Thoracic aorta (tissue), 2 donors: ENCODE measurements at regions not wholly inside any gene's neighbourhood (a gene's known extent, or its start where the extent isn't known, plus 50 kb on each side); places are given as distances from the start of the nearest gene placed in this dataset.

ENCODE experiments used
- ATAC-seq: fragments of 150-250 bp; one replicate; pipeline ENCODE4 v1.8.0; 2017; ENCODE audit warnings: low read depth; ENCODE audit not compliant: insufficient number of reproducible peaks, low FRiP score
- DNase-seq: peaks from one replicate; pipeline ENCODE4 v3.0.0-alpha.2; 2020; ENCODE audit warnings: low spot score
- H3K27ac ChIP-seq, 2 donors: fragments of 200-600 bp; sonication (generic); 1 replicate in 1 of 2; 2 replicates in 1 of 2; pipeline ENCODE4 v1.5.1; 2016; ENCODE audit warnings: mild to moderate bottlenecking in 2 of 2, moderate library complexity in 2 of 2
- H3K27me3 ChIP-seq: fragments of 200-600 bp; sonication (generic); replicated peaks from 2 replicates; pipeline ENCODE4 v1.6.0; 2016; ENCODE audit warnings: mild to moderate bottlenecking; ENCODE audit not compliant: insufficient read depth
- H3K36me3 ChIP-seq: fragments of 200-600 bp; sonication (generic); one replicate; pipeline ENCODE4 v1.5.1; 2016
- H3K4me1 ChIP-seq, 2 donors: fragments of 200-600 bp; sonication (generic); 1 replicate in 1 of 2; 2 replicates in 1 of 2; pipeline versions ENCODE4 v1.5.1 to v1.6.0; 2016; ENCODE audit warnings: low read depth in 2 of 2, mild to moderate bottlenecking in 1 of 2; ENCODE audit not compliant: control insufficient read depth in 1 of 2
- H3K4me3 ChIP-seq: fragments of 200-600 bp; sonication (generic); 2 replicates; pipeline ENCODE4 v1.5.1; 2016; ENCODE audit warnings: mild to moderate bottlenecking
- H3K9me3 ChIP-seq: fragments of 200-600 bp; sonication (generic); 2 replicates; pipeline ENCODE4 v1.5.1; 2016
- TF ChIP-seq, protein P1 (sequence below): fragments of 200-600 bp; sonication (generic); IDR thresholded peaks from one replicate; pipeline ENCODE4 v1.5.1; 2019; ENCODE audit warnings: antibody characterized with exemption

DNA sequence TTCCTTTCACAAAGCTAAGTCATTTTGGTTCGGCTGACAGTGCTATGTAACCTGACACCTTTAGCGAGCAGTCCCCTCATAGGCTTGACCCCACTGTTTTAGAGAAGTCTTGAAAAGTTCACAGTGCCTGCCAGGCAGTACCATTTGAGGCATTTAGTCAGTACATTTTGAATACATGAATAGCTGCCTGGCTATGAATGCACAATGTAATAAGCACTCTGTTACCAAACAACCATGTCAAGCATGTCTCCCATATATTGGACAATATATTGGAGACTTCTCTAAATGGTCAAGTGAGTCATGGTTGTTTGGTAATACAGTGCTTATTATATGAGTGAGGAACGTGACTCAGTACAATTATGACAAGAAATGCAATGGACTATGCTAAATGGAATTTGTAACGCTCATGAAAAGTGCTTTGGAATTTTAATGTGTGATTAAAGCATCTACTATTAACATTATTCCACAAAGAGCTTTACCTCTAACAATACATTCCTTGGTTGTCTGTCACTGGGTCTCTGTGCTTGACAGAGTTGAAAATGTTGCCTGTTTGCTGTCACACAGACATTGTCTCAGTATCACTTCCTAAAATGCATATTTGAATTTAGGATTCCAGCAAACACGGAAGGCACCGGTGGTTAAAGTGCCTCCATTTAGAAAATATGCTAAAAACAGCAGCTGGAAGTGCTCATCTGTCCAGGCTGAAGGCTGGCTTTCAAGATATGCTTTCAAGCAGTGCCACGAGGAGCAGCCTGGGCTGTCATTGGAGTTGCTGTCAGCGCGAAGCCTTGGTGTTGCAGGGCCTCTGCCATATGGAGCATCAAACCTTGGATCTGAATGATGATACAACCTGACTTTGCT lies 458.6 kb downstream of the FBXO15 start:
- Histone ChIP-seq H3K27ac (no peak overlapping the region), H3K4me1 (no peaks in the 10 kb centered on the region), H3K9me3 (no peaks in the 10 kb centered on the region), H3K4me3 (no peak overlapping the region), H3K36me3 (no peaks in the 10 kb centered on the region), H3K27me3 (no peaks in the 10 kb centered on the region)
- ATAC-seq: no peak
- TF ChIP-seq, protein P1, sequence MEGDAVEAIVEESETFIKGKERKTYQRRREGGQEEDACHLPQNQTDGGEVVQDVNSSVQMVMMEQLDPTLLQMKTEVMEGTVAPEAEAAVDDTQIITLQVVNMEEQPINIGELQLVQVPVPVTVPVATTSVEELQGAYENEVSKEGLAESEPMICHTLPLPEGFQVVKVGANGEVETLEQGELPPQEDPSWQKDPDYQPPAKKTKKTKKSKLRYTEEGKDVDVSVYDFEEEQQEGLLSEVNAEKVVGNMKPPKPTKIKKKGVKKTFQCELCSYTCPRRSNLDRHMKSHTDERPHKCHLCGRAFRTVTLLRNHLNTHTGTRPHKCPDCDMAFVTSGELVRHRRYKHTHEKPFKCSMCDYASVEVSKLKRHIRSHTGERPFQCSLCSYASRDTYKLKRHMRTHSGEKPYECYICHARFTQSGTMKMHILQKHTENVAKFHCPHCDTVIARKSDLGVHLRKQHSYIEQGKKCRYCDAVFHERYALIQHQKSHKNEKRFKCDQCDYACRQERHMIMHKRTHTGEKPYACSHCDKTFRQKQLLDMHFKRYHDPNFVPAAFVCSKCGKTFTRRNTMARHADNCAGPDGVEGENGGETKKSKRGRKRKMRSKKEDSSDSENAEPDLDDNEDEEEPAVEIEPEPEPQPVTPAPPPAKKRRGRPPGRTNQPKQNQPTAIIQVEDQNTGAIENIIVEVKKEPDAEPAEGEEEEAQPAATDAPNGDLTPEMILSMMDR: no peak
- DNase-seq: no peak

DNA sequence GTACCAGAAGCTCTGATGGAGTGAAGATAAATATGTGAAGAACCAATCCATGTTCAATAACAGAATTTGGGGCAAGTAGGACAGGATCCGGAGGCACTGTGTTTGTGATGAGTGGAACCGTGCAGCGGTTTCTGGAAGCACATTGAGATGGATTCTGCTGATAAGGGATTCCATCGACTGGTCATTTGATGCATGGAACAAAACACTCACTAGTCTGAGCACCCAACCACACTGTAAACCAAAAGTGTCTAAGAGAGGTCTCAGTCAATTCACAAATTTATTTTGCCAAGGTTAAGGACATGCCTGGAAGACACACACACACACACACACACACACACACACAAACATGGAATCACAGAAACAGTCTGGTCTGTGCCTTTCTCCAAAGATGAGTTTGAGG lies 459.5 kb downstream of the FBXO15 start:
- TF ChIP-seq, protein P1: no peak
- H3K4me1 ChIP-seq: no peaks in the 10 kb centered on the region
- DNase-seq: no peak
- H3K36me3 ChIP-seq: no peaks in the 10 kb centered on the region
- H3K27ac ChIP-seq: no peak overlapping the region
- ATAC-seq: no peak
- no peak overlapping the region for H3K4me3 ChIP-seq
- no peaks in the 10 kb centered on the region for H3K9me3 ChIP-seq
- no peaks in the 10 kb centered on the region for H3K27me3 ChIP-seq

DNA sequence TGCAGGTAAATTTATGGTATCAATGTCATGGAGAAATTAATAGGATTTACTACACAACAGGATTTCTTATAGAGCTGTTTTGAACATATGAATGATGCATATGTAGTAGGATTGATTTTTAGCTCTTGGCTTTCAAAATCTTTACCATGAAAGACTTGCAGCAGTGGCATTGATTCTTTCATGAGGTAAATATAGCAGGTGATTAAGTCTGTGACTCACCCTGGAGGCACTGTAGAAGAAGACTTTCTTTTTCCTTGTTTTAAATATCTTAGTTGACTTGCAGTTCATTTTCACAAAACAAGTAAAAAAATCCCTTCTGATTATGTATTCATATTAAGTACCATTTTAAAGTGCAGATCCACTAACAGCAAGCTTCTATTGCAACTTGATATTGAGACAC lies 463.0 kb downstream of the FBXO15 start:
- Histone ChIP-seq H3K9me3 (no peaks in the 10 kb centered on the region), H3K4me1 (no peaks in the 10 kb centered on the region), H3K4me3 (no peak overlapping the region), H3K27ac (no peak overlapping the region), H3K27me3 (no peaks in the 10 kb centered on the region), H3K36me3 (no peaks in the 10 kb centered on the region)
- ATAC-seq (no peak), DNase-seq (no peak)
- TF ChIP-seq, protein P1: no peak

DNA sequence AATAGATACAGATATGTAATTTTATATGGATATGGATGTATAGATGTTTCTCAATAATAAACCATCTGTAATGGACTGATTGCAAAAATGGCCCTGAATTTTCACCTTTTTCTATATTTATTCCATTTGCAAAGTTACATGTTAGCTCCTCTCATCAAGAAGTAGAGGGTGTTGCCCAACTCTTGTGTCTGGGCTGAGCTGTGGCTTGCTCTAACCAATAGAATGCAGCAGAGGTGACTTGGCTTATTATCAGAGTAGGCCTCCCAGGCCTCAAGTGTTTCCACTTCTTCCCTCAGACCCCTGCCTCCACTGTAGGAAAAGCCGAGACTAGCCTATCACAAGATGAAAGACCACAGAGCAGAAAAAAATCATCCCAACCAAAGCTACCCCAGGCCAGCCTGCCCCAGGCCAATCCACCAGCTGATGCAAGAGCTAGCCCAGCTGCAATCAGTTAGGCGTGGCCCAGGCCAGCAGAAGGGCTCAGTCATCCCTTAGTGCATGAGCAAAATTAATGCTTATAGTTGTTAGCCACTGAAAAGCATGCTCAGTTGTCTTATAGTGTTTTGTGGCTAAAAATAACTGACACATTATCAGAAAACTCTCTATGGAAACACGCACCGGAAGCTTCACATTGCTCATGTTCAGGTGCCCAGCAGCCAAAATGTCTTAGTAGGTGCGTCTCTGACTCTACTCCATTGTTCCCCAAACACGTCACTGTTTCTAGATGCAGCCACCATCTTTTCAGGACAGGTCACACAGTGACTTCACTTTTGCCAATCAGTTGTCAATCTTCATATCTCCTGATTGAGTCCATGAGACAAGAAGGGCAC lies 464.0 kb downstream of the FBXO15 start:
- no peak for ATAC-seq
- no peak for DNase-seq
- Histone ChIP-seq H3K9me3 (no peaks in the 10 kb centered on the region), H3K27me3 (no peaks in the 10 kb centered on the region), H3K27ac (no peak overlapping the region), H3K4me3 (no peak overlapping the region), H3K36me3 (no peaks in the 10 kb centered on the region), H3K4me1 (no peaks in the 10 kb centered on the region)
- TF ChIP-seq, protein P1: no peak

DNA sequence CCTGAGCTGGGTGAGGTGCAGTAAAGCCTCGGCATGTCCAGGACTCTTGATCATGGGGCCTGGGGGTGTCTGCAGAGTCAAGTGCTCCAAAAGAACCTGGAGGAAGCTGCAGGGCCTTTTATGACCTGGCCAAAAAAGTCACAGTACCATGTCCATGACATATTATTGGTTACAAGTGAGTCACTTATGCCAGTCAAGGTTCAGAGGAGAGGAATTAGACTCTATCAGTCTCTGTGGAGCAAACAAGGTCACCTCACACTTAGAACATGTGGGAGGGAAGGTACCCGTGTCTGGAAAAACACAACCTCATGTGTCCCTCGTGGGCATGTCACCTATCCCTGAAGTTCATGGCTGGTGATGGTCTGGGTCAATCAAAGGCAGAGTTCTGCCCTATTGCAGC lies 465.7 kb downstream of the FBXO15 start:
- H3K36me3 ChIP-seq: no peaks in the 10 kb centered on the region
- ATAC-seq (no peak), DNase-seq (no peak)
- H3K4me3 ChIP-seq: no peak overlapping the region
- H3K4me1 ChIP-seq: no peaks in the 10 kb centered on the region
- H3K27me3 ChIP-seq: no peaks in the 10 kb centered on the region
- TF ChIP-seq, protein P1: no peak
- H3K9me3 ChIP-seq: no peaks in the 10 kb centered on the region
- no peak overlapping the region for H3K27ac ChIP-seq
